ENCODE measurements at regions not wholly inside any gene's neighbourhood (a gene's known extent, or its start where the extent isn't known, plus 50 kb on each side); places are given as distances from the start of the nearest gene placed in this dataset.
A peak's percentile ranks its signal among the peaks of the same experiment; 100 is the strongest.

- Histone ChIP-seq H3K4ac (replicated peaks; ENCODE audit: insufficient read length, low read depth, low read length) (no peak overlapping the region), H3K23me2 (ENCODE audit: low read depth, low read length) (no peaks in the 10 kb centered on the region), H3K79me2 (ENCODE audit: control insufficient read depth in 1 of 2, insufficient read depth in 2 of 2, low read length in 2 of 2) (no peaks in the 10 kb centered on the region), H4K91ac (replicated peaks; ENCODE audit: insufficient read length, low read length) (no peak overlapping the region), H3K36me3 (ENCODE audit: control insufficient read depth in 2 of 4, insufficient read depth in 4 of 4, low read length in 3 of 4) (no peaks in the 10 kb centered on the region), H2AFZ (ENCODE audit: low read length) (peak overlapping the region; percentile 80; the same call in 1 of the 2 replicates), H3K9ac (replicated peaks in 1 of 4; ENCODE audit: extremely low read depth in 1 of 4, low read depth in 3 of 4, low read length in 3 of 4) (no peak overlapping the region), H2AK5ac (ENCODE audit: low read depth, low read length) (no peak overlapping the region), H4K20me1 (replicated peaks in 1 of 2; ENCODE audit: control insufficient read depth in 1 of 2, insufficient read depth in 2 of 2, low read length in 2 of 2) (no peaks in the 10 kb centered on the region), H2BK5ac (ENCODE audit: low read depth, low read length) (no peak overlapping the region), H3K79me1 (ENCODE audit: low read depth, low read length) (no peaks in the 10 kb centered on the region), H4K8ac (ENCODE audit: extremely low read depth, insufficient read depth, low read length) (no peak overlapping the region), H4K5ac (ENCODE audit: insufficient read length, low read depth, low read length) (no peak overlapping the region), H3K4me2 (ENCODE audit: insufficient read depth in 1 of 2, low read depth in 2 of 2, low read length in 2 of 2) (no peak overlapping the region), H2BK12ac (ENCODE audit: low read depth, low read length) (no peak overlapping the region), H2BK15ac (ENCODE audit: low read length) (no peak overlapping the region), H3K23ac (ENCODE audit: insufficient read length) (no peak overlapping the region), H3K4me1 (replicated peaks in 1 of 4; ENCODE audit: control insufficient read depth in 3 of 4, insufficient read depth in 4 of 4, low read length in 3 of 4) (no peaks in the 10 kb centered on the region), H3K18ac (ENCODE audit: extremely low read depth, low read length) (no peak overlapping the region), H2BK120ac (replicated peaks; ENCODE audit: low read depth, low read length) (no peak overlapping the region), H3K27me3 (replicated peaks in 1 of 4; ENCODE audit: control insufficient read depth in 3 of 4, extremely low read depth in 1 of 4, insufficient read depth in 3 of 4, low read length in 3 of 4) (no peaks in the 10 kb centered on the region), H3K4me3 (ENCODE audit: extremely low read depth in 1 of 4, insufficient read depth in 2 of 4, low read depth in 3 of 4, low read length in 4 of 4) (no peak overlapping the region), H3K27ac (ENCODE audit: low read depth, low read length) (no peak overlapping the region), H3K14ac (ENCODE audit: insufficient read length) (no peak overlapping the region), H3K9me3 (ENCODE audit: insufficient read depth in 2 of 2, low read depth in 1 of 2, low read length in 1 of 2) (no peaks in the 10 kb centered on the region), H3K56ac (replicated peaks; ENCODE audit: insufficient read length, low read depth, low read length) (no peak overlapping the region), H2BK20ac (ENCODE audit: low read length) (no peak overlapping the region)
- DNase-seq (ENCODE audit: low read depth in 1 of 2, low spot score in 2 of 2) (no peak), FAIRE-seq (no peak)
- CTCF ChIA-PET (ENCODE audit: partially characterized antibody), result no interaction called here
- POLR2A ChIA-PET (ENCODE audit: partially characterized antibody), result no interaction called here
- 91% methylated on average over 3 of the region's 3 CpGs; no CpG with 5 or more reads in 1 of the 2 experiments for whole genome bisulfite sequencing, 2 experiments (ENCODE audit: extremely low coverage in 1 of 2, insufficient coverage in 1 of 2, insufficient read length in 1 of 2, insufficient replicate concordance in 2 of 2, low coverage in 1 of 2, low lambda C conversion rate in 2 of 2, missing lambda C conversion rate in 1 of 2)
- TF ChIP-seq E2F6 (IDR thresholded peaks at IDR 0.05) (no peak), TBP (IDR thresholded peaks at IDR 0.05; ENCODE audit: low read depth, low read length) (no peak), SAP30 (IDR thresholded peaks at IDR 0.05; ENCODE audit: insufficient read depth, insufficient replicate concordance, low read length) (no peak), KDM4A (IDR thresholded peaks at IDR 0.05; ENCODE audit: low read depth, low read length, severe bottlenecking) (no peak), TAF7 (optimal IDR thresholded peaks at IDR 0.05; ENCODE audit: borderline replicate concordance, low read depth, low read length) (no peak)
Observed at GRCh38 chr20:11401988-11402387, 515.7 kb upstream of the BTBD3 start.

Data from H1 (cell line).